ENCODE measurements at regions not wholly inside any gene's neighbourhood (a gene's known extent, or its start where the extent isn't known, plus 50 kb on each side); places are given as distances from the start of the nearest gene placed in this dataset.

- TF ChIP-seq CTCF (IDR thresholded peaks at IDR 0.05 in 8 of 11, conservative IDR thresholded peaks at IDR 0.05 in 3 of 11) = no peak
- no peak for TF ChIP-seq POLR2A (IDR thresholded peaks at IDR 0.05)
- TF ChIP-seq POLR2AphosphoS5 (IDR thresholded peaks at IDR 0.05) = no peak
Measured at GRCh38 chr4:181520790-181521189, 722.4 kb upstream of the TENM3 start.
